ENCODE measurements at regions not wholly inside any gene's neighbourhood (a gene's known extent, or its start where the extent isn't known, plus 50 kb on each side); places are given as distances from the start of the nearest gene placed in this dataset.

- Histone ChIP-seq H4K91ac (replicated peaks; ENCODE audit: insufficient read length, low read length) (no peak overlapping the region), H3K4me1 (replicated peaks in 1 of 4; ENCODE audit: control insufficient read depth in 3 of 4, insufficient read depth in 4 of 4, low read length in 3 of 4) (peaks cover 0 to 4% (median 1%) of the 10 kb centered on the region in 4 experiments; a peak in 2 of 7 replicates), H4K8ac (ENCODE audit: extremely low read depth, insufficient read depth, low read length) (no peak overlapping the region), H3K56ac (replicated peaks; ENCODE audit: insufficient read length, low read depth, low read length) (no peak overlapping the region), H3K18ac (ENCODE audit: extremely low read depth, low read length) (no peak overlapping the region), H2BK12ac (ENCODE audit: low read depth, low read length) (no peak overlapping the region), H2AK5ac (ENCODE audit: low read depth, low read length) (no peak overlapping the region), H3K4me2 (ENCODE audit: insufficient read depth in 1 of 2, low read depth in 2 of 2, low read length in 2 of 2) (no peak overlapping the region), H3K36me3 (ENCODE audit: control insufficient read depth in 2 of 4, insufficient read depth in 4 of 4, low read length in 3 of 4) (no peaks in the 10 kb centered on the region), H2BK5ac (ENCODE audit: low read depth, low read length) (no peak overlapping the region), H3K27ac (ENCODE audit: low read depth, low read length) (no peak overlapping the region), H4K5ac (ENCODE audit: insufficient read length, low read depth, low read length) (no peak overlapping the region), H2BK120ac (replicated peaks; ENCODE audit: low read depth, low read length) (no peak overlapping the region), H2BK15ac (ENCODE audit: low read length) (no peak overlapping the region), H3K79me1 (ENCODE audit: low read depth, low read length) (no peaks in the 10 kb centered on the region), H2AFZ (ENCODE audit: low read length) (no peak overlapping the region), H4K20me1 (replicated peaks in 1 of 2; ENCODE audit: control insufficient read depth in 1 of 2, insufficient read depth in 2 of 2, low read length in 2 of 2) (no peaks in the 10 kb centered on the region), H3K23me2 (ENCODE audit: low read depth, low read length) (no peaks in the 10 kb centered on the region), H3K79me2 (ENCODE audit: control insufficient read depth in 1 of 2, insufficient read depth in 2 of 2, low read length in 2 of 2) (no peaks in the 10 kb centered on the region), H3K14ac (ENCODE audit: insufficient read length) (no peak overlapping the region), H3K4ac (replicated peaks; ENCODE audit: insufficient read length, low read depth, low read length) (no peak overlapping the region), H3K9me3 (ENCODE audit: insufficient read depth in 2 of 2, low read depth in 1 of 2, low read length in 1 of 2) (no peaks in the 10 kb centered on the region), H3K9ac (replicated peaks in 1 of 4; ENCODE audit: extremely low read depth in 1 of 4, low read depth in 3 of 4, low read length in 3 of 4) (no peak overlapping the region), H3K27me3 (replicated peaks in 1 of 4; ENCODE audit: control insufficient read depth in 3 of 4, extremely low read depth in 1 of 4, insufficient read depth in 3 of 4, low read length in 3 of 4) (no peaks in the 10 kb centered on the region), H3K4me3 (ENCODE audit: extremely low read depth in 1 of 4, insufficient read depth in 2 of 4, low read depth in 3 of 4, low read length in 4 of 4) (no peak overlapping the region), H3K23ac (ENCODE audit: insufficient read length) (no peak overlapping the region), H2BK20ac (ENCODE audit: low read length) (no peak overlapping the region)
- POLR2A ChIA-PET (ENCODE audit: partially characterized antibody): no interaction called here
- no peak for FAIRE-seq
- 83% methylated on average over 1 of the region's 1 CpG; no CpG with 5 or more reads in 1 of the 2 experiments for WGBS, 2 experiments (ENCODE audit: extremely low coverage in 1 of 2, insufficient coverage in 1 of 2, insufficient read length in 1 of 2, insufficient replicate concordance in 2 of 2, low coverage in 1 of 2, low lambda C conversion rate in 2 of 2, missing lambda C conversion rate in 1 of 2)
- CTCF ChIA-PET (ENCODE audit: partially characterized antibody): no interaction called here
- DNase-seq (ENCODE audit: low read depth in 1 of 2, low spot score in 2 of 2): no peak
- no peak for TF ChIP-seq EGR1 (IDR thresholded peaks at IDR 0.05; ENCODE audit: borderline replicate concordance, low read depth, low read length)
- no peak for TF ChIP-seq KDM5A (IDR thresholded peaks at IDR 0.05; ENCODE audit: low read length)
- no peak for TF ChIP-seq POLR2AphosphoS5 (IDR thresholded peaks at IDR 0.05; ENCODE audit: low read depth, low read length)
- no peak for TF ChIP-seq SP4 (IDR thresholded peaks at IDR 0.05; ENCODE audit: low read length)
- no peak for TF ChIP-seq CREB1 (IDR thresholded peaks at IDR 0.05)
- no peak for TF ChIP-seq TBP (IDR thresholded peaks at IDR 0.05; ENCODE audit: low read depth, low read length)
- no peak for TF ChIP-seq CBX5 (IDR thresholded peaks at IDR 0.05; ENCODE audit: low read depth, low read length)
- TF ChIP-seq TCF12 (IDR thresholded peaks at IDR 0.05; ENCODE audit: low read depth, low read length): no peak
- TF ChIP-seq SIN3A (conservative IDR thresholded peaks at IDR 0.05 in 1 of 2, IDR thresholded peaks at IDR 0.05 in 1 of 2; ENCODE audit: low read depth in 1 of 2, low read length in 2 of 2): no peak
- TF ChIP-seq FOSL1 (IDR thresholded peaks at IDR 0.05; ENCODE audit: insufficient read depth, low read depth, low read length): no peak
- no peak for TF ChIP-seq EP300 (IDR thresholded peaks at IDR 0.05; ENCODE audit: borderline replicate concordance in 1 of 2, low read depth in 2 of 2, low read length in 2 of 2)
- TF ChIP-seq KDM1A (IDR thresholded peaks at IDR 0.05; ENCODE audit: borderline replicate concordance, low read length): no peak
Observed at GRCh38 chr17:53948323-53948722, 125.6 kb downstream of the KIF2B start.
